NCI-H460 (cell line): ENCODE measurements at regions not wholly inside any gene's neighbourhood (a gene's known extent, or its start where the extent isn't known, plus 50 kb on each side); places are given as distances from the start of the nearest gene placed in this dataset.

Experiments
- DNase-seq: peaks from one replicate; pipeline ENCODE4 v3.0.0-alpha.2; 2016; ENCODE audit warnings: low read depth; ENCODE audit errors: extremely low read depth

- DNase-seq, result no peak
Measured at GRCh38 chr5:175805256-175806011, 65.9 kb upstream of the CPLX2 start.

DNA sequence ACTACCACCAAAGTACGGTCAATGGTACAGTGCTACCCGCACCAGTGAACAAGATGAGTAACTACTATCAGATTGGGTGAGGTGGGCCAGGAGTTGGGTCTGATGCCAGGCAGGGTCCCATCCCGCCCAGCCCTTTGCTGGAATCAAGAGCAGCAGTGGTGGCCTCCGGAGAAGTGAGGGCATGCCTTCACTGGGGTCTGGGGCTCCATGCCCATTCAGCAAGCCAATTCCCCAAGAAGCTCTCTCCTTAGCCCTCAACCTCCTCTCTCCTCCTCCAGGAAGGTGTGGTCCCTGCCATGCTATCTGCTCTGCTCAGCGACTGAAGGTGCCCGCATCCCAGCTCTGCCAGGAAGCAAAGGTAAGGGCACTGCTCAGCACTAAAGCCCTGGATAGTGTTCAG is 62.7 kb upstream of the CPLX2 start:
- no peak for DNase-seq

DNA sequence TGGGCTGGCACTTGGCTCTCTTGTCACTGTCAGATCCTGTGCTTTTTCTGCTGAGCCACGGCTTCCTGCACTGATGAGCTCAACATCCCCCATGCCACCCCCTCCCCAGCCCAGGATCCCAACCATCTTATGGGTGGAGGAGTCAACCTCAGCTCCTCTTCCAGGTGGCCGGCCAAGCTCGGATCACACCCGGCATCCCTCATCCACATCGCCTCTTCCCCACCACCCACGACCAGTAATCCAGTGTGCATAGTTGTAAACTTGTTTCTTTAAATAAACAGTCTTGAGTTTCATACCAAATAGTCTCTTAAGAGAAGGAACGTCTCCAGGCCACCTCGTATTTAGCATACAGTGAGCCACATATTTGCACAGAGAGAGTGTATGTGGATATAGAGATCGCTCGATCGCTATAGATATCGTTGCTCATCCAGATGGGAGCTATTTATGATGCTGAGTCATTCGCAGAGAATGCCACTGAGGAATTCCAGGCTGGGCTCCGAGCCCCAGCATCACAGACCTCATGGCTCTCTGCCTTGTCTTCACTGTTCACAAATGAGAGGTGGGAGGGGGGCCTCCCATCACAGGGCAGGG is 61.8 kb upstream of the CPLX2 start:
- DNase-seq, result peak; percentile 44

- DNase-seq, result no peak
Measured at GRCh38 chr5:175810457-175810856, 60.9 kb upstream of the CPLX2 start.

- no peak for DNase-seq
Measured at GRCh38 chr5:175811589-175811988, 59.8 kb upstream of the CPLX2 start.

- DNase-seq, result no peak
Measured at GRCh38 chr5:175813943-175814630, 57.3 kb upstream of the CPLX2 start.

- peak; percentile 62 for DNase-seq
Measured at GRCh38 chr5:175814691-175815090, 56.7 kb upstream of the CPLX2 start.

- no peak for DNase-seq
Measured at GRCh38 chr5:175815126-175815913, 56.1 kb upstream of the CPLX2 start.

DNA sequence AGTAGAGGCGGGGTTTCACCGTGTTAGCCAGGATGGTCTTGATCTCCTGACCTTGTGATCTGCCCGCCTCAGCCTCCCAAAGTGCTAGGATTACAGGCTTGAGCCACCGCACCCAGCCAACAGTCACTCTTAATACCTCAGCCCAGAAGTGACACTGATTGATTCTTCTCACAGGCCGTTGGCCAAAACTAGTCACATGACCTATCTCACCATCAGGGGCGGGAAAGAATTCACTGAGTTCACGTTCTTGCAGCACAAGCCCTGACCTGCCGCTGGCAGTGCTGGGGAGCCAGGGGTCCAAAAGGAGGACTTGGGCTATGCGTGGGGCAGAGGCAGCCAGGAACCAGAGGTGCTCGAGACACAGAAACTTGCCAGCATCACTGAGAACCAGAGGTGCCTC is 55.0 kb upstream of the CPLX2 start:
- DNase-seq, result no peak

DNA sequence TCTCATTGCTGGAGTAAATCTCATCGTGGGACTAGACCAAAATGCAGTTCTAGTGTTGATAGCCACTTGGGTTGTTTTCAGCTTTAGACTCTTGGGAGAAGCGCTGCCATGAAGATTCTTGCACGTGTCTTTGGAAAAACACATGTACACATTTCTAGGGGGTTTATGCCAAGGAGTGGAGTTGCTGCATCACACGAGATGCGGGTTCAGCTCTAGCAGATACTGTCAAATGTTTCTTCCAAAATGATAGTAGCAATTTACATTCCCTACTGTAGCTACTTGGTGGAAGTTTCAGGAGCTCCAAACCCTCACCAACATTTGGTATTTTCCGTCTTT is 52.3 kb upstream of the CPLX2 start:
- no peak for DNase-seq

- no peak for DNase-seq
Measured at GRCh38 chr5:175820230-175820629, 51.1 kb upstream of the CPLX2 start.
